IMR-90 (cell line): ENCODE measurements at regions not wholly inside any gene's neighbourhood (a gene's known extent, or its start where the extent isn't known, plus 50 kb on each side); places are given as distances from the start of the nearest gene placed in this dataset.

Experiments
- ATAC-seq: fragments of 200-7000 bp; cut with Tn5 transposase; 2 replicates; pipeline ENCODE4 v1.9.1; 2020; ENCODE audit warnings: low read depth, mild to moderate bottlenecking, moderate library complexity
- BruUV-seq: library from RNA; stranded (reverse); fragments of 400-500 nt; replicated peaks from 2 replicates; lab custom pipeline; 2021; lab: Mats Ljungman, UMichigan
- CTCF ChIA-PET: fragments of 300-600 bp; formaldehyde crosslinking; extraction: SDS; loops from one replicate; lab custom pipeline; 2021; ENCODE audit warnings: antibody characterized with exemption; lab: Yijun Ruan, JAX
- POLR2A ChIA-PET: fragments of 300-600 bp; sonication (Branson Sonifier 250); formaldehyde crosslinking; loops from one replicate; lab custom pipeline; 2022; ENCODE audit warnings: antibody characterized with exemption; ENCODE audit not compliant: unreplicated experiment; lab: Charles Lee
- DNase-seq: peaks from one replicate; pipeline ENCODE4 v3.0.0; 2013
- H2AFZ ChIP-seq: replicated peaks from 2 replicates; pipeline ENCODE3; 2013; ENCODE audit warnings: low read length, mild to moderate bottlenecking; ENCODE audit not compliant: poor library complexity
- H2AK5ac ChIP-seq: 2 replicates; pipeline ENCODE4 v1.6.1; 2013; ENCODE audit warnings: low read depth, low read length, inconsistent platforms
- H2AK9ac ChIP-seq: replicated peaks from 2 replicates; pipeline ENCODE3; 2013; ENCODE audit warnings: mild to moderate bottlenecking, low read depth, low read length, moderate library complexity; ENCODE audit not compliant: poor library complexity
- H2BK120ac ChIP-seq: 2 replicates; pipeline ENCODE4 v1.6.1; 2013; ENCODE audit warnings: low read depth, low read length, inconsistent platforms
- H2BK15ac ChIP-seq: 3 replicates; pipeline ENCODE4 v1.6.1; 2013; ENCODE audit warnings: low read depth, low read length, inconsistent platforms
- H2BK20ac ChIP-seq: 2 replicates; pipeline ENCODE4 v1.6.1; 2013; ENCODE audit warnings: low read depth, mild to moderate bottlenecking, inconsistent platforms, low read length, moderate library complexity
- H2BK5ac ChIP-seq: 2 replicates; pipeline ENCODE4 v1.6.1; 2013; ENCODE audit warnings: mild to moderate bottlenecking, low read depth, low read length, inconsistent platforms; ENCODE audit not compliant: poor library complexity, severe bottlenecking
- H3K14ac ChIP-seq: replicated peaks from 2 replicates; pipeline ENCODE4 v1.6.1; 2013; ENCODE audit warnings: low read depth, low read length, inconsistent platforms
- H3K18ac ChIP-seq: 2 replicates; pipeline ENCODE4 v1.6.1; 2013; ENCODE audit warnings: low read depth, low read length, control low read depth
- H3K23ac ChIP-seq: 2 replicates; pipeline ENCODE4 v1.6.1; 2013; ENCODE audit warnings: low read depth, low read length, inconsistent platforms
- H3K27ac ChIP-seq: 2 replicates; pipeline ENCODE4 v1.5.1; 2013; ENCODE audit warnings: mild to moderate bottlenecking, control low read depth, low read length; ENCODE audit not compliant: insufficient read depth
- H3K27me3 ChIP-seq: 2 replicates; pipeline ENCODE4 v1.6.1; 2013; ENCODE audit warnings: low read length; ENCODE audit not compliant: control insufficient read depth, insufficient read depth
- H3K36me3 ChIP-seq: 2 replicates; pipeline ENCODE4 v1.6.1; 2013; ENCODE audit warnings: low read length, mixed read lengths; ENCODE audit not compliant: control insufficient read depth, insufficient read depth
- H3K4ac ChIP-seq: 2 replicates; pipeline ENCODE4 v1.6.1; 2013; ENCODE audit warnings: low read depth, low read length, inconsistent platforms
- H3K4me1 ChIP-seq: 2 replicates; pipeline ENCODE4 v1.6.1; 2013; ENCODE audit warnings: low read length, mixed read lengths; ENCODE audit not compliant: control insufficient read depth, insufficient read depth
- H3K4me2 ChIP-seq: 2 replicates; pipeline ENCODE4 v1.6.1; 2013; ENCODE audit warnings: low read depth, mild to moderate bottlenecking, control low read depth, low read length, moderate library complexity
- H3K4me3 ChIP-seq: 2 replicates; pipeline ENCODE4 v1.5.1; 2013; ENCODE audit warnings: low read depth, mild to moderate bottlenecking, control low read depth, low read length, moderate library complexity; ENCODE audit not compliant: insufficient read depth
- H3K56ac ChIP-seq: 2 replicates; pipeline ENCODE4 v1.6.1; 2013; ENCODE audit warnings: low read length, inconsistent platforms; ENCODE audit not compliant: insufficient read depth; ENCODE audit errors: extremely low read depth
- H3K79me1 ChIP-seq, 2 experiments: 2 replicates each; pipeline ENCODE4 v1.6.1; 2013; ENCODE audit warnings: low read length in 2 of 2, inconsistent platforms in 1 of 2, low read depth in 1 of 2
- H3K9ac ChIP-seq: 2 replicates; pipeline ENCODE4 v1.6.1; 2013; ENCODE audit warnings: low read depth, low read length, control low read depth
- H3K9me1 ChIP-seq: 2 replicates; pipeline ENCODE4 v1.6.1; 2013; ENCODE audit warnings: low read length, inconsistent platforms; ENCODE audit not compliant: insufficient read depth
- H3K9me3 ChIP-seq: 2 replicates; pipeline ENCODE4 v1.6.1; 2013; ENCODE audit warnings: low read length; ENCODE audit not compliant: control insufficient read depth, insufficient read depth
- H4K20me1 ChIP-seq: 2 replicates; pipeline ENCODE4 v1.6.1; 2013; ENCODE audit warnings: low read length, inconsistent platforms; ENCODE audit not compliant: insufficient read depth
- H4K5ac ChIP-seq: 2 replicates; pipeline ENCODE4 v1.6.1; 2013; ENCODE audit warnings: mild to moderate bottlenecking, low read depth, low read length, control low read depth
- H4K8ac ChIP-seq, 2 experiments: 2 replicates each; pipeline ENCODE4 v1.6.1; 2013; ENCODE audit warnings: low read depth in 2 of 2, low read length in 2 of 2, control low read depth in 1 of 2, inconsistent platforms in 1 of 2
- H4K91ac ChIP-seq: 2 replicates; pipeline ENCODE4 v1.6.1; 2013; ENCODE audit warnings: low read depth, low read length, inconsistent platforms; ENCODE audit not compliant: insufficient read depth
- BHLHE40 ChIP-seq: fragments of 150-350 bp; IDR thresholded peaks from 2 replicates; pipeline ENCODE4 v1.6.1; 2016; ENCODE audit warnings: mild to moderate bottlenecking, low read depth, low read length
- CEBPB ChIP-seq: IDR thresholded peaks from 2 replicates; pipeline ENCODE4 v1.6.1; 2012; ENCODE audit warnings: low read depth, low read length, improper control_type of control experiment
- CHD1 ChIP-seq: IDR thresholded peaks from 2 replicates; pipeline ENCODE4 v1.6.1; 2012; ENCODE audit warnings: low read depth, low read length, improper control_type of control experiment
- FOS ChIP-seq: fragments of 150-350 bp; IDR thresholded peaks from 2 replicates; pipeline ENCODE4 v1.6.1; 2016; ENCODE audit warnings: low read depth, low read length
- MAFK ChIP-seq: IDR thresholded peaks from 2 replicates; pipeline ENCODE4 v1.6.1; 2012; ENCODE audit warnings: low read depth, low read length, improper control_type of control experiment
- MAZ ChIP-seq: IDR thresholded peaks from 2 replicates; pipeline ENCODE4 v1.6.1; 2012; ENCODE audit warnings: low read depth, mild to moderate bottlenecking, low read length, improper control_type of control experiment, moderate library complexity, borderline replicate concordance
- NFE2L2 ChIP-seq: fragments of 150-350 bp; IDR thresholded peaks from 2 replicates; pipeline ENCODE4 v1.6.1; 2016; ENCODE audit warnings: low read depth, mild to moderate bottlenecking, low read length
- RAD21 ChIP-seq: IDR thresholded peaks from 2 replicates; pipeline ENCODE4 v1.6.1; 2012; ENCODE audit warnings: low read length, improper control_type of control experiment
- RCOR1 ChIP-seq: IDR thresholded peaks from 2 replicates; pipeline ENCODE4 v1.6.1; 2012; ENCODE audit warnings: mild to moderate bottlenecking, low read length, improper control_type of control experiment; ENCODE audit not compliant: insufficient replicate concordance
- RFX5 ChIP-seq: IDR thresholded peaks from 2 replicates; pipeline ENCODE4 v1.8.0; 2012; ENCODE audit warnings: low read depth, mild to moderate bottlenecking, low read length, moderate library complexity
- SMC3 ChIP-seq: fragments of 150-350 bp; IDR thresholded peaks from 2 replicates; pipeline ENCODE4 v1.6.1; 2016; ENCODE audit warnings: low read depth, mild to moderate bottlenecking, antibody characterized with exemption, low read length, moderate library complexity
- USF2 ChIP-seq: fragments of 150-350 bp; IDR thresholded peaks from 2 replicates; pipeline ENCODE4 v1.6.1; 2017; ENCODE audit warnings: mild to moderate bottlenecking, antibody characterized with exemption, low read length, low read depth
- WGBS, 2 experiments: methylation state at CpG; one replicate each; pipeline versions ENCODE4 v1.1.5 to v1.1.7; 2013; ENCODE audit warnings: missing lambda C conversion rate in 2 of 2; ENCODE audit not compliant: insufficient read length in 1 of 2; ENCODE audit errors: extremely low coverage in 2 of 2; 5-methylcytosine and 5-hydroxymethylcytosine counted together
- dilution Hi-C: fragments of 300-500 bp; cut with HindIII; formaldehyde crosslinking; loops from one replicate; pipeline ENCODE4 v1.14.3; 2018; ENCODE audit warnings: low sequenced_read_pairs; ENCODE audit not compliant: unreplicated experiment
- in situ Hi-C: fragments of 300-500 bp; cut with MboI; formaldehyde crosslinking; loops from 3 replicates; pipeline ENCODE4 v1.14.3; 2019; ENCODE audit warnings: low sequenced_read_pairs, inconsistent platforms, mixed read lengths
- intact Hi-C: fragments of 100-400 bp; cut with micrococcal nuclease; formaldehyde crosslinking; loops from 2 replicates; pipeline ENCODE4 v1.10.0; 2022

GRCh38 chr2:162917626-162918025 lies 79.1 kb upstream of the KCNH7 start:
- ATAC-seq: no peak
- CTCF ChIA-PET: no interaction called here
- Histone ChIP-seq H2AK9ac (no peak overlapping the region), H3K4ac (no peak overlapping the region), H3K79me1 (no peaks in the 10 kb centered on the region), H2BK20ac (no peak overlapping the region), H2BK120ac (no peak overlapping the region), H3K27me3 (no peaks in the 10 kb centered on the region), H4K5ac (no peak overlapping the region), H4K20me1 (no peaks in the 10 kb centered on the region), H2AK5ac (no peak overlapping the region), H3K9me1 (no peaks in the 10 kb centered on the region), H3K14ac (no peak overlapping the region), H3K18ac (no peak overlapping the region), H3K4me2 (no peak overlapping the region), H3K27ac (no peak overlapping the region), H3K4me1 (no peaks in the 10 kb centered on the region), H2AFZ (no peak overlapping the region), H3K36me3 (no peaks in the 10 kb centered on the region), H4K8ac (no peak overlapping the region), H3K56ac (no peak overlapping the region), H2BK5ac (no peak overlapping the region), H3K4me3 (no peak overlapping the region), H3K23ac (no peak overlapping the region), H3K9ac (no peak overlapping the region), H2BK15ac (no peak overlapping the region), H3K9me3 (peaks cover 16% of the 10 kb centered on the region), H4K91ac (no peak overlapping the region)
- no TSS peak for BruUV-seq
- no peak for TF ChIP-seq MAFK
- TF ChIP-seq USF2: no peak
- TF ChIP-seq FOS: no peak
- no peak for TF ChIP-seq CHD1
- TF ChIP-seq BHLHE40: no peak
- TF ChIP-seq MAZ: no peak
- no peak for TF ChIP-seq NFE2L2
- TF ChIP-seq CEBPB: no peak
- TF ChIP-seq RCOR1: no peak
- TF ChIP-seq RAD21: no peak
- no peak for TF ChIP-seq SMC3
- no peak for TF ChIP-seq RFX5
- 20% methylated on average over 1 of the region's 3 CpGs; no CpG with 5 or more reads in 1 of the 2 experiments for WGBS, 2 experiments
- in situ Hi-C loops (no loop called here), intact Hi-C loops (no loop called here), dilution Hi-C loops (no loop called here)
- POLR2A ChIA-PET: no interaction called here
- DNase-seq: no peak
